ENCODE measurements at regions not wholly inside any gene's neighbourhood (a gene's known extent, or its start where the extent isn't known, plus 50 kb on each side); places are given as distances from the start of the nearest gene placed in this dataset.

GRCh38 chr6:119643876-119644275, 294.3 kb upstream of the MAN1A1 start:
- DNase-seq = no peak
- Histone ChIP-seq H3K27ac (ENCODE audit: low read depth, low read length) (no peak overlapping the region), H2AK5ac (ENCODE audit: low read length) (no peak overlapping the region), H3K18ac (ENCODE audit: low read length) (no peak overlapping the region), H3K79me1 (ENCODE audit: low read length) (no peaks in the 10 kb centered on the region), H3K27me3 (ENCODE audit: insufficient read depth, low read length, poor library complexity) (no peaks in the 10 kb centered on the region), H3K23ac (ENCODE audit: low read length) (no peak overlapping the region), H3K79me2 (ENCODE audit: control insufficient read depth, insufficient read depth, low read length) (no peaks in the 10 kb centered on the region), H4K8ac (ENCODE audit: low read depth, low read length) (no peak overlapping the region), H3K4ac (ENCODE audit: low read depth, low read length) (no peak overlapping the region), H2BK5ac (ENCODE audit: low read length) (no peak overlapping the region), H3K9ac (ENCODE audit: low read length) (no peak overlapping the region), H4K5ac (ENCODE audit: low read length) (no peak overlapping the region), H3K4me1 (ENCODE audit: control insufficient read depth, low read depth, low read length) (no peaks in the 10 kb centered on the region), H3K56ac (ENCODE audit: low read length) (no peak overlapping the region), H2BK15ac (replicated peaks; ENCODE audit: low read depth) (no peak overlapping the region), H3K4me2 (ENCODE audit: low read length) (no peak overlapping the region), H3K36me3 (ENCODE audit: control insufficient read depth, insufficient read depth, low read length) (no peaks in the 10 kb centered on the region), H2BK120ac (ENCODE audit: low read depth, low read length) (no peak overlapping the region), H3K4me3 (ENCODE audit: low read length) (no peak overlapping the region)
- WGBS (ENCODE audit: extremely low coverage, insufficient coverage, low lambda C conversion rate) = no CpG with 5 or more reads among the region's 7 CpGs

DNA sequence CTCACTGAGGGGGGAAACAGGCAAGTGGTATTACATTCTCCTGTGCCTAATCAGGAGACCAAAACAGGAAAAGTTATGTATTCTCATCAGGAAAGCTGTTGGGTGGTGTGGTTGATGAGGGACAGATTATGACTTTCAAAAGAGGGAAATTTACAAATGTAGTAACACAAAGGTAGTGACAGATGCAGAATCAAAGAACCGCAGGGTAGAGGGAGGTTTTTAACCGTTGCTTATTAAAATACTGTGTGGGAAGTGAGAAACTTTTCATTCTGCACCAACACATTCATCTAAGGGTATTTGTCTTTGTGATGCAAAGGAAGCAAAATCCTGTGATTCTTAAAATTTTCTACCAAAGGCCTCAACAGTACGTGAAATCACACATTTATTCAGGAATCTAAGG, 288.2 kb upstream of the MAN1A1 start:
- Histone ChIP-seq H3K4me3 (ENCODE audit: low read length) (no peak overlapping the region), H3K27ac (ENCODE audit: low read depth, low read length) (no peak overlapping the region), H3K27me3 (ENCODE audit: insufficient read depth, low read length, poor library complexity) (no peaks in the 10 kb centered on the region), H3K18ac (ENCODE audit: low read length) (no peak overlapping the region), H3K9ac (ENCODE audit: low read length) (no peak overlapping the region), H3K4me2 (ENCODE audit: low read length) (no peak overlapping the region), H3K79me2 (ENCODE audit: control insufficient read depth, insufficient read depth, low read length) (no peaks in the 10 kb centered on the region), H4K8ac (ENCODE audit: low read depth, low read length) (no peak overlapping the region), H2BK5ac (ENCODE audit: low read length) (no peak overlapping the region), H3K56ac (ENCODE audit: low read length) (no peak overlapping the region), H4K5ac (ENCODE audit: low read length) (no peak overlapping the region), H2BK120ac (ENCODE audit: low read depth, low read length) (no peak overlapping the region), H2BK15ac (replicated peaks; ENCODE audit: low read depth) (no peak overlapping the region), H3K36me3 (ENCODE audit: control insufficient read depth, insufficient read depth, low read length) (no peaks in the 10 kb centered on the region), H3K4me1 (ENCODE audit: control insufficient read depth, low read depth, low read length) (no peaks in the 10 kb centered on the region), H3K23ac (ENCODE audit: low read length) (no peak overlapping the region), H3K4ac (ENCODE audit: low read depth, low read length) (no peak overlapping the region), H3K79me1 (ENCODE audit: low read length) (no peaks in the 10 kb centered on the region), H2AK5ac (ENCODE audit: low read length) (no peak overlapping the region)
- DNase-seq = no peak
- WGBS (ENCODE audit: extremely low coverage, insufficient coverage, low lambda C conversion rate) = no CpG with 5 or more reads among the region's 3 CpGs

DNA sequence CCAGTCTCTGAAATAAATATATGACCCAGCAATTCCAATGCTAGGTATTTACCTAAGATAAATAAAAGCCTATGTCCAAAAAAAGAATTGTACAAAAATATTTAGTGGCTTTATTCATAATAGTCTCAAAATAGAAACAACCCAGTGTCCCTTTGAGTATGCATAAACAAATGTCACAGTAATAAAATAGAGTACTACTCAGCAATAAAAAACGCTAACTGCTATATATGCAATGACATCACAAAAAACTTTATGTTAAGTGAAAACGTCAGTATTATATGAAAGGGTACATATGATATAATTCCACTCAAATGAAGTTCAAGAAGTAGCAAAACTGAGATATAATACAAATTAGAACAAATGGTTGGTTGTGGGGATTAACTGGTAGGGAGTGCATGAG, 286.5 kb upstream of the MAN1A1 start:
- Histone ChIP-seq H4K8ac (ENCODE audit: low read depth, low read length) (no peak overlapping the region), H3K56ac (ENCODE audit: low read length) (no peak overlapping the region), H3K79me1 (ENCODE audit: low read length) (no peaks in the 10 kb centered on the region), H3K4ac (ENCODE audit: low read depth, low read length) (no peak overlapping the region), H3K4me3 (ENCODE audit: low read length) (no peak overlapping the region), H3K18ac (ENCODE audit: low read length) (no peak overlapping the region), H2BK15ac (replicated peaks; ENCODE audit: low read depth) (no peak overlapping the region), H3K27me3 (ENCODE audit: insufficient read depth, low read length, poor library complexity) (no peaks in the 10 kb centered on the region), H3K9ac (ENCODE audit: low read length) (no peak overlapping the region), H3K4me1 (ENCODE audit: control insufficient read depth, low read depth, low read length) (no peaks in the 10 kb centered on the region), H2BK5ac (ENCODE audit: low read length) (no peak overlapping the region), H4K5ac (ENCODE audit: low read length) (no peak overlapping the region), H2BK120ac (ENCODE audit: low read depth, low read length) (no peak overlapping the region), H3K79me2 (ENCODE audit: control insufficient read depth, insufficient read depth, low read length) (no peaks in the 10 kb centered on the region), H3K27ac (ENCODE audit: low read depth, low read length) (no peak overlapping the region), H2AK5ac (ENCODE audit: low read length) (no peak overlapping the region), H3K4me2 (ENCODE audit: low read length) (no peak overlapping the region), H3K23ac (ENCODE audit: low read length) (no peak overlapping the region), H3K36me3 (ENCODE audit: control insufficient read depth, insufficient read depth, low read length) (no peaks in the 10 kb centered on the region)
- DNase-seq = no peak
- whole genome bisulfite sequencing (ENCODE audit: extremely low coverage, insufficient coverage, low lambda C conversion rate) = no CpG with 5 or more reads among the region's 2 CpGs

GRCh38 chr6:119633461-119633860, 283.9 kb upstream of the MAN1A1 start:
- Histone ChIP-seq H3K27ac (ENCODE audit: low read depth, low read length) (no peak overlapping the region), H2BK5ac (ENCODE audit: low read length) (no peak overlapping the region), H4K8ac (ENCODE audit: low read depth, low read length) (no peak overlapping the region), H3K18ac (ENCODE audit: low read length) (no peak overlapping the region), H3K79me1 (ENCODE audit: low read length) (no peaks in the 10 kb centered on the region), H3K4me2 (ENCODE audit: low read length) (no peak overlapping the region), H3K56ac (ENCODE audit: low read length) (no peak overlapping the region), H3K4me3 (ENCODE audit: low read length) (no peak overlapping the region), H2AK5ac (ENCODE audit: low read length) (no peak overlapping the region), H3K79me2 (ENCODE audit: control insufficient read depth, insufficient read depth, low read length) (no peaks in the 10 kb centered on the region), H2BK15ac (replicated peaks; ENCODE audit: low read depth) (no peak overlapping the region), H3K4me1 (ENCODE audit: control insufficient read depth, low read depth, low read length) (peaks cover 2% of the 10 kb centered on the region), H3K23ac (ENCODE audit: low read length) (no peak overlapping the region), H3K4ac (ENCODE audit: low read depth, low read length) (no peak overlapping the region), H2BK120ac (ENCODE audit: low read depth, low read length) (no peak overlapping the region), H3K36me3 (ENCODE audit: control insufficient read depth, insufficient read depth, low read length) (no peaks in the 10 kb centered on the region), H4K5ac (ENCODE audit: low read length) (no peak overlapping the region), H3K9ac (ENCODE audit: low read length) (no peak overlapping the region), H3K27me3 (ENCODE audit: insufficient read depth, low read length, poor library complexity) (no peaks in the 10 kb centered on the region)
- WGBS (ENCODE audit: extremely low coverage, insufficient coverage, low lambda C conversion rate) = no CpG with 5 or more reads among the region's 3 CpGs
- no peak for DNase-seq

DNA sequence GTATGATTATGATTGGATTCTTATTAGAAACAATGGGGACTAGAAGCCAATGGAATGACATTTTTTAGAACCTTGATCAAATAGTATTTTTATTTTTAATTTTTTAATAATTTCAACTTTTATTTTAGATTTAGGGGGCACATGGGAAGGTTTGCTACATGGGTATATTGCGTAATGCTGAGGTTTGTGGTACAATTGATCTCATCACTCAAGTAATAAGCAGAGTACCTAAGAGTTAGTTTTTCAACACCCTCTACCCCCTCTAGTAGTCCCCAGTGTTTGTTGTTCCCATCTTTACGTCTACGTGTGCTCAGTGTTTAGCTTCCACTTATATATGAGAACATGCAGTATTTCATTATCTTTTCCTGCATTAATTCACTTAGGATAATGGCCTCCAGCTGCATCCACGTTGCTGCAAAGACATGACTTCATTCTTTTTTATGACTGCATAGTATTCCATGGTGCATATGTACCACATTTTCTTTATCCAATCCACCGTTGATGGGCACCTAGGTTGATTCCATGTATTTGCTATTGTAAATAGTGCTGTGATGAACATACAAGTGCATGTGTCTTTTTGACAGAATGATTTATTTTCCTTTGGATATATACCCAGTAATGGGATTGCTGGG, 281.1 kb upstream of the MAN1A1 start:
- H3K23ac ChIP-seq (ENCODE audit: low read length) = no peak overlapping the region
- no peak overlapping the region for H3K27ac ChIP-seq (ENCODE audit: low read depth, low read length)
- H3K27me3 ChIP-seq (ENCODE audit: insufficient read depth, low read length, poor library complexity) = no peaks in the 10 kb centered on the region
- no peak overlapping the region for H4K5ac ChIP-seq (ENCODE audit: low read length)
- H3K56ac ChIP-seq (ENCODE audit: low read length) = no peak overlapping the region
- no peak overlapping the region for H3K4ac ChIP-seq (ENCODE audit: low read depth, low read length)
- DNase-seq = no peak
- H3K4me2 ChIP-seq (ENCODE audit: low read length) = no peak overlapping the region
- no CpG with 5 or more reads among the region's 5 CpGs for WGBS (ENCODE audit: extremely low coverage, insufficient coverage, low lambda C conversion rate)
- no peak overlapping the region for H2BK5ac ChIP-seq (ENCODE audit: low read length)
- no peak overlapping the region for H2BK120ac ChIP-seq (ENCODE audit: low read depth, low read length)
- H3K4me1 ChIP-seq (ENCODE audit: control insufficient read depth, low read depth, low read length) = peaks cover 2% of the 10 kb centered on the region
- no peaks in the 10 kb centered on the region for H3K36me3 ChIP-seq (ENCODE audit: control insufficient read depth, insufficient read depth, low read length)
- no peaks in the 10 kb centered on the region for H3K79me1 ChIP-seq (ENCODE audit: low read length)
- H4K8ac ChIP-seq (ENCODE audit: low read depth, low read length) = no peak overlapping the region
- H2AK5ac ChIP-seq (ENCODE audit: low read length) = no peak overlapping the region
- no peaks in the 10 kb centered on the region for H3K79me2 ChIP-seq (ENCODE audit: control insufficient read depth, insufficient read depth, low read length)
- H3K4me3 ChIP-seq (ENCODE audit: low read length) = no peak overlapping the region
- H3K9ac ChIP-seq (ENCODE audit: low read length) = no peak overlapping the region
- H3K18ac ChIP-seq (ENCODE audit: low read length) = no peak overlapping the region
- no peak overlapping the region for H2BK15ac ChIP-seq (replicated peaks; ENCODE audit: low read depth)

Measured in mesendoderm (in vitro differentiated cells).